ENCODE measurements at regions not wholly inside any gene's neighbourhood (a gene's known extent, or its start where the extent isn't known, plus 50 kb on each side); places are given as distances from the start of the nearest gene placed in this dataset.
A peak's percentile ranks its signal among the peaks of the same experiment; 100 is the strongest.

DNA sequence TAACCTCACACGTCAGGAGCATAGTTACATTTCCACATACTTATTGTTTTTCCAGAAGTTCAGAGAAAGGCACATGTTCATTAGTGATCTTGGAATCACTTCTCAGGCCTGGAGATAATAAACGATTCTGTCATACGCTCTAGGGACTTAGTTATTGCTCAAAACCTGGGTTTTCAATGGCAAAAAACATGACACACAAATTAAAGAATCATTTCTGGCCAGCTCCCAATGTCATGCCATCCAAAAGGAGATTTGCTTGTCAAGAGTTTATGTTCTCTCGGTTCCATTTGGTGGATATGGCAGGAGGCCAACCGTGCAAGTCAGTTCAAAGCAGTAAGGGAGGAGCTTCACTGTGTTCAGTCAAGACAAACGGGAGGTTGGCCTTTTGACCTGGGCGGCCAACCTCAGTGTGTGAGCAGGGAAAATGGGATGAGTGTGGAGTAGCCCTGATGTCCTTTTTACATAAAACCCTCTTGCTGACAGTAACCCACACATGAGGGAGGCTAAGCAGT lies 123.4 kb downstream of the NXNL2 start:
- peak; percentile 53 for DNase-seq

DNA sequence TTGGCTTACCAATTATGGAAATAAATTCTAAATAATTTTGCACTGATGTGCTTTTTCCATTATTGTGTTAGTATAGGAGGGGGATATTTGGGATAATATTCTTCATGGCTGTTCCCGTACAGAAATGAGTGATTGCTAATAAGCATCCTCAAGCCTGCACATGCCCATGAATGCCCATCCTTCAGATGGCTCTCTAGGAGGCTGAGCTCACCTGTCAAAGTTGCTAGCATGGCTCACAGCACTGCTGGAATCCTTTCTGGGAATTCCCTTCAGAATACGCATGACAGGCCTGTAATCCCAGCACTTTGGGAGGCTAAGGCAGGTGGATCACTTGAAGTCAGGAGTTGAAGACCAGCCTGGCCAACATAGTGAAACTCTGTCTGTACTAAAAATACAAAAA lies 124.1 kb downstream of the NXNL2 start:
- DNase-seq: no peak

DNA sequence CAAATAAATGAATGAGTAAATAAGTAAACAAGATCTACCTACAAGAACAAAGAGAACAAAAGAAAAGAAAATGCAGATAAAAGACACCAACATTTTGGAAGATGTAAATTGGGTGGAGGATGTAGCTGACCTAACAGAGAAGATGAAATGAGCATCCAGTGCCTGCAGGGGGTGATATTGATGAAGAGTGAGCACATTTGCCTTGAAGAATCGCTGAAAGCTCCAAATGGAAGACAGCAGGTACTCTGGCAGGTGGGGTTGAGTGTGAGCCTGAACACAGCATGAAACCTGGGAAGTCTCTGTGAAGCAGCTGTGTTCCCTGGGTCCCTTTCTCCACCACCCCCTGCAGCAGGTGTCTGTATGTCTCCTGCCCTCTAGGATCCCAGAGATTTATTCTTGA lies 125.6 kb downstream of the NXNL2 start:
- peak; percentile 22 for DNase-seq

DNA sequence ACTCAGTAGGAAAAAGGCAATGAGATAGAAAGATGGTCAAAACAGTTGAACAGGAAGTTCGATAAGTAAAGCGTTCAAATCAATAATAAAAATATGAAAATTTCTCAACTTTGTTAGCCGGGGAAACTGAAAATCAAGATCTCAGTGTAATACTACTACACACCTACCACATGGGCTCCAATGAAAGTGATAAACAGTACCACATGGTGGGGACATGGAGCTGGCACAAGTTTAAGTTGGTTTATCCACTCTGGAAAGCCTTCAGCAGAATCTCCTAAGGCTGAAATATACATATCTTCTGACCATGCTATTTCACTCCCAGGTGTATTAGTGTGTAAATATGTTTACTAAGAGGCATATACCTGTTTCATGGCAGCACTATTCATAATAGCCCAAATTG lies 126.8 kb downstream of the NXNL2 start:
- DNase-seq: no peak

DNA sequence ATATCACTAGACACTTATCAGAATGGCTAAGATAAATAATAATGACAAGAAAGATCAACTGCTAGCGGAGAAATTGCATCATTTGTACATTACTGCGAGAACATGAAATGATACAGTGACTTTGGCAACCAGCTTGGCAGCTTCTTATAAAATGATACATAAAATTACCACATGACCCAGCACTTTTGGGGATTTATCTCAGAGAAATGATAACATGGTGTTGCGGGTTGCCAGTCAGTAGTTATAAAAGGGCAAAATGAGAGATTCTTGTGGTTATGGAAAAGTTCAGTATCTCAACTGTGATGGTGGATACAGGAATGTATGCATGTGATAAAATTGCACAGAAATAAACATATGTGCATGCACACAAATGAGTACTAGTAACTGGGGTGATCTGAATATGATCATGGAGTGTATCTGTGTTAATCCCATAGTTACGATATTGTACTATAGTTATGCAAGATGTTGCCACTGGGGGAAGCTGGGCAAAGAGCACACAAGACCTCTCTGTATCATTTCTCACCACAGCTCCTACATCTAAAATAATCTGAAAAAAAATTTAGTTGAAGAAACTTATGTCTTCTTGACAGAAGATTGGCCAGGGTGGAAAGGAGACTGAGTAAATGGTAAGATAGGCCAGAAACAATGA lies 128.9 kb downstream of the NXNL2 start:
- DNase-seq: no peak

DNA sequence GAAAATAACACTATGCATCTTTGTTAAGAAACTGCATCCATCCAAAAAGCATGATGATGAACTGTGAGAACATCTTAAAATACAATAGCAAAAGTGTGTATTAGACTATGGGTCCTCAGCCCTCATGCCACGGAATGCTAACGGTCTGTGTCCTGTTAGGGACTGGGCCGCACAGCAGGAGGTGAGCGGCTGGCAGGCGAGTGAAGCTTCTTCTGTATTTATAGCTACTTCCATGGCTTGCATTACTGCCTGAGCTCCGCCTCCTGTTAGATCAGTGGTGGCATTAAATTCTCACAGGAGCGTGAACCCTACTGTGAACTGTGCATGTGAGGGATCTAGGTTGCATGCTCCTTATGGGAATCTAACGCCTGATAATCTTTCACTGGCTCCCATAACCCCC lies 129.8 kb downstream of the NXNL2 start:
- no peak for DNase-seq

DNA sequence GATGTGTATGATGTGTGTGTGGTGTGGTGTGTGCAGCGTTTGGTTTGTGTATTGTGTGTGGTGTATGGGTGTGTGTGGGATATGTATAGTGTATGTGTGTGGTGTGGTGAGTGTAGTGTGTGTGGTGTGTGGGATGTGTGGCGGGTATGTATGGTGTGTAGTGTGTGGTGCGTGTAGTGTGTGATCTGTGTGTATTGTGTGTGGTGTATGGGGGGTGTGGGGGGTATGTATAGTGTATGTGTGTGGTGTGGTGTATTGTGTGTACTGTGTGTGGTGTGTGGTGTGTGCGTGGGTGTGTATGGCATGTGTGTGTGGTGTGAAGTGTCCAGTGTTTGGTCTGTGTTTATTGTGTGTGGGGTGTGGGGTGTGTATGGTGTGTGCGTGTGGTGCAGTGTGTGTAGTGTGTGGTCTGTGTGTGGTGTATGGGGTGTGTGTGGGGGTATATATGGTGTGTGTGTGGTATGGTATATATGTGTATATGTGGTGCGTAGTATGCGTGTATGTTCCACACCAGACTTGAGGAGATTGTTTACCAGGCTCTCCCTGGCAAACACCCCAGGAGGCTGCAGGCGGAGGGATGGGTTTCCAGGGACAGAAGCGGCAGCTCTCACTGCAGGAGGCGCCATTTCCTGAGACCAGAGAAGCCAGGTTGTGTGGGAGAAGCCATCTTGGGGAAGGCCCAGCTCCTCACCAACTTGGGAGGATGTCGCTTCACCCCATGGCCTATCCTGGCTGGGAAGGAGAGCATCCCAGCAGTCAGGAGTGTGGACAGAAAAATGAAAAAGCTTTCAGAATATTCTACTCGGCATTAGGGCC lies 138.1 kb downstream of the NXNL2 start:
- DNase-seq: no peak

DNA sequence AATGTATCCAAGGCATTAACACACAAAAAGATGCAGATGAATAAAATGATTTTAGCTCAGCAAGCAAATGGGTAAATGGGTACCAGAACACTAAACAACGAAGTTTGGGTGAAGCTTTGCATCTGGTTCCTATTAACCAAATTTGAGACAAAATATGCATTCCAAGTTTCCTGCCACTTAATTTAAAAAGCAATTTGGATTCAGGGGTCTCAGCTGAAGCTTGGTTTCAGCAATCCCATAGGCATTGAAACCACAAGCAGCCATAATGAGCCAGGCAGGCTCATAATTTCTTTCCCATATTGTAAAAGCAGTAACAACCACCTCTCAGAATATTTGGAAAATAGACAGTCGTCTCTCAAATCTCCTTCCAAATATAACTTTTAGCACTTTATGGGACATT lies 138.9 kb downstream of the NXNL2 start:
- DNase-seq: no peak

DNA sequence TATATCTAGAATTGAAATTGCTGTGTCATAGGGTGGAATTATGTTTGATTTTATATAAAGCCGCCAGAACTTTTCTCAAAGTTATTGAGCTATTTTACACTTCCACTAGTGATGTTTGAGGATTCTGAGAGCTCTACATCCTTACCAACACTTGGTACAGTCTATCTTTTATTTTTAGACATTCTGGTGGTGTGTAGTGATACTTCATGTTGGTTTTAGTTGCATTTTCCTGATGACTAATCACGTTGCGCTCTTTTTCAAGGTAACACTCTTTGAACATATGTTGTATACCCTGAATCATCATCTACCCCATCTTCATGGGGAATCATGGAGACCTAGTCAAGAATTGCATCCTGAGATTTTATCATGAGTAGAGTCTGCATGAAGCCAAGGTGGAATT lies 141.7 kb downstream of the NXNL2 start:
- DNase-seq: no peak

DNA sequence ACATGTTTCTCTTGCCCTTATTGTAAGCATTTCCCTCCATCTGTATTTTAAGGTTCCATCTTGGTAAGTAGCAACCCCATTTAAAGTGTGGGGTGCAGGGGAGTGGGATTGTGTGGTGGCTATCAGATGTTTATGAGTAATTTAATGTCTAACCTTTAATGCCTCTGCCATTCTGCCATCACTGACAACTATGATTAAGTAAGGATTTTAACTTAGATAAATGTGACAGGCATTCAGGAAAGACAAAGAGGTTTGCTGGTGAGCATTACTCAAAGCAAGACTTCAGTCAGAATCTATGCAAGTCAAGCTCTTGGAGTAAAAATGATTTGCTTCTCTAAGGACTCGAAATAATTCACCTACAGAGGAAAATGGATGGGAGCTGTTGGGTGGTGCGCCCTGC lies 143.0 kb downstream of the NXNL2 start:
- DNase-seq: no peak

DNA sequence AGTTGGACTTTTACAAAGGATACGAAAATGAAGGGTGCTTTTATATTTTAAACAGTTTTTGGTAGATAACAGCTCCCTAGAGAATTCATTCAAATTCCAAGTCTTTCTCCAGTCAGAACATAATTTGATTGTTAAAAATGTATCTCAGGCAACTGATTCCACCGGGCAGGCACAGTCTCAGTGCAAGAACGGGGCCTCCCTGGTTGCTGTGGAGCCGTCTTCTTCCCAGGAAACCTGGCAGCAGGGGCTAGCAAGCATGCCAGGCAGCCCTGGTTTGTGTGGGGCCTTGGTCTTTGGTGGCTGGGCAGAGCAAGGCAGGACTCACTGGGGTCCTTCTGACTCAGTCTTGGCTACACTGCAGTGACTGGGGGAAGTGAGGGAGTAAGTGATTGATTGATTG lies 143.5 kb downstream of the NXNL2 start:
- no peak for DNase-seq

DNA sequence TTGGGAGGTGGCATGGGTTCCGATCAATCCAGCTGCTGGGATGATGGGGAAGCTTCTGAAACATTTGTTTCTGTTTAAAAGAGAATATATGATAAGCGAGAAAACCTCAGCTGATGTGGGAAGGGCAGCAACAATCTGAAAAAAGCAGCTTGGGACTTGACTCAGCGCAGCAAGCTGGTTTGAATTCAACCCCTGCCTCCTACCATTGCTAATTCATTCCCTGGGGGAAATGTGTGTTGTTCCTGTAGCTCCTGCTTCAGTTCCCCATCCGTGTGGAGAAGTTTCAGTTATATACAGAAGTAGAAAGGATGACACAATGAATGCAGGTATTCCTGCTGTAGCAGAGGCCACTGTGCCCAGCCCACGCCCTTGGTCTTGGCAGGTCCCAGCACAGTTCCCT lies 145.1 kb downstream of the NXNL2 start:
- no peak for DNase-seq

DNA sequence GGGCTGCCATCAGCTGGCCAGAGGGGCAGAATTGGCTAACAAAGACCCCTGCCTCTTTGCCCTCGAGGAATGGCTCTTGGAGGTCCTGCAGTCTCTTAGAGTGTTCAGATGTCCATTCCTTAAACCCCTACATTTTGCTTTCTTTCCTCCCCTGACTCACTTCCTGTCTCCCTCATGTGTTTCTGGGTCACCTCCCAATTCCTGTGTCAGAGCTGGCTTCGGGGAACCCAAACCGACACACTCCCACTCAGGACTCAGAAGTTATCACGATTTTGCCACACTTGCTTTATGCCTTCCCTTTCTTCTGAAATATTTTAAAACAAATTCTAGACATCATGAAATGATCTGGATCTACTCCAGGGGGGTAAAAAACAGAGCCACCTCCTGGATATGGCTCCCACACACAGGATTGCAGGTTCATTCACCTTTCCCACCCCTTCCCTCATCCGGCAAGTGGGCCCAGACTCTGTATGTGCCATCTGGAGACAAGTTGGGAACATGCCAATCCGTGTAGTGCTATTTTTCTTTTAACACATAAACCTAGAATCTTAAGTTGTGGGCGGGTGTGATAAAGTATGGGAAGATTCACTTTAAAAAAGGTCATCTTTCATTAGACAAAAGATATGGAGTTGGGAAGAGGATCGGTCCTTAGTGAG lies 145.7 kb downstream of the NXNL2 start:
- no peak for DNase-seq

DNA sequence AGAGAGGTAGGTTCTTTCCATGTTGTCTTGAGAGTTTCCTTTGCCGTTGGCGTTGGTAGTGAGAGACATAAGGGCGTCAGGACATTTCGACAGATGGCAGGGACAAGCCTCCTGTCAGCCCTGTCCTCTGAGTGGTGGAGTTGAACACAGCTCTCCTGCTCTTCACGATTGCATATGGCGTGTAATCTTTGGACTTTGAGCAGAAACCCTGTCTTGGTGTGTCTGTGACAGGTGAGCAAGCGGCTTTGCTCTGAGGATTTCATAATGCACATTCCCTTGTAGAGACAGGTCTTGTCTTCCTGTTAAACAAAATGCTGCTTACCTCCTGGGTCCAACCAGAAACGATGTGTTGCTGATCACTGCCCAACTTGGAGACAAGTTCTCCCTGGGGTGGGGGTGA lies 146.5 kb downstream of the NXNL2 start:
- DNase-seq: no peak

DNA sequence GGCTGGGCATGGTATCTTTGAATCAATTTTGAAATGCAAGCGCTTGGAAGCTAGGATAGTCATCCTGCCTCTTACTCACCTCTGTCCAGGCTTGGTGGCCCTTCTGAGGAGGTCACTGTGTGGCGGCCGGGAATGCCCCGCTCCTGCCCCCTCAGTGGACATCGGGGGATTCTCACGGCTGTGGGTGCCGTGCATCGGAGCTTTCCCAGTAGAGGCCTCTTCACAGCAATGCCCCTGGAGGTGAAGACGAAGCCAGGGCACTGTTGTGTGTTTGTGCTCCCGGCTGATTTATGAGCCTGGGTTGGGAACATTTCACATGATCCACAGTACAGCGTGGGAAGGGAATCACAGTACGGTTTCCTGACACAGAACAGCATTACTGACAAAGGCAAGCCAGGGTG lies 147.5 kb downstream of the NXNL2 start:
- peak; percentile 73 for DNase-seq

DNA sequence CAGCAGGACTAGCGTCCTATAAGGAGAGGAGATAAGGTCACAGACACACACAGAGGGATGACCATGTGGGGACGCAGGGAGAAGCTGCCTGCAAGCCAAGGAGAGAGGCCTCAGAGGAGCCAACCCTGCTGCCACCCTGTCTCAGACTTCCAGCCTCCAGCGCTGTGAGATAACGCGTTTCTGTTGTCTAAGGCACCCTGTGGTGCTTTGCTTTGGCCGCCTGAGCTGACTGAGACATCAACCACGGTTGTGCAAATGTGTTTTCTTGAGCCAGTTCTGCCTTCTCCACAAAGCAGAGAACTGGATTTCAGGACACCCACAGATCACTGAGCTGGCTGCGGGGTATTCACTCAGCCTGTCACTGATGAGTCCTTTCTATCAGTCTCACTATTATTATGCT lies 149.1 kb downstream of the NXNL2 start:
- DNase-seq: no peak

DNA sequence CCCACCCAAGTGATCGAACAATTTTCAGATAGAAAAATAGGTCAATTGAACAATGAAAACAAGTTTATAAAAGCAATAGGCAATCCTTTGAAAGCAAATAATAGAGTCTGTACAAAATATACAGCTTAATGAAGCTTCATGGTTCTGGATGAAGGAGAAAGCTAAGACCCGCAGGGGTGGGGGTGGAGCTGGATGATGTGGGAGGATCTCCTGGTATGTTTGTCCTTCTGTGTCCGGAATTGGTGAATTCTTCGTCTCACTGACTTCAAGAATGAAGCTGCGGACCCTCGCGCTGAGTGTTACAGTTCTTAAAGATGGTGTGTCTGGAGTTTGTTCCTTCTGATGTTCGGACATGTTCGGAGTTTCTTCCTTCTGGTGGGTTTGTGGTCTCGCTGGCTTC lies 149.9 kb downstream of the NXNL2 start:
- DNase-seq: no peak

DNA sequence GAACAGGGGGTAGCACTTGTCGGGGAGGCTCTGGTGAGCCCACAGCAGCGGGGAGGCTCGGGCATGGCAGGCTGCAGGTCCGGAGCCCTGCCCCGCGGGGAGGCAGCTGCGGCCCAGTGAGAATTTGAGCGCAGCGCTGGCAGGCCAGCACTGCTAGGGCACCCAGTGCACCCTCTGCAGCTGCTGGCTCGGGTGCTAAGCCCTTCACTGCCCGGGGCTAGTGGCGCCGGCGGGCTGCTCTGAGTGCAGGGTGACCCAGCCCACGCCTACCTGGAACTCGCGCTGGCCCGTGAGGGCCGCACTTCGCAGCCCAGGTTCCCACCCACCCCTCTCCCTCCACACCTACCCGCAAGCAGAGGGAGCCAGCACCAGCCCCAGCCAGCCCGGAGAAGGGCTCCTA lies 151.0 kb downstream of the NXNL2 start:
- DNase-seq: no peak

DNA sequence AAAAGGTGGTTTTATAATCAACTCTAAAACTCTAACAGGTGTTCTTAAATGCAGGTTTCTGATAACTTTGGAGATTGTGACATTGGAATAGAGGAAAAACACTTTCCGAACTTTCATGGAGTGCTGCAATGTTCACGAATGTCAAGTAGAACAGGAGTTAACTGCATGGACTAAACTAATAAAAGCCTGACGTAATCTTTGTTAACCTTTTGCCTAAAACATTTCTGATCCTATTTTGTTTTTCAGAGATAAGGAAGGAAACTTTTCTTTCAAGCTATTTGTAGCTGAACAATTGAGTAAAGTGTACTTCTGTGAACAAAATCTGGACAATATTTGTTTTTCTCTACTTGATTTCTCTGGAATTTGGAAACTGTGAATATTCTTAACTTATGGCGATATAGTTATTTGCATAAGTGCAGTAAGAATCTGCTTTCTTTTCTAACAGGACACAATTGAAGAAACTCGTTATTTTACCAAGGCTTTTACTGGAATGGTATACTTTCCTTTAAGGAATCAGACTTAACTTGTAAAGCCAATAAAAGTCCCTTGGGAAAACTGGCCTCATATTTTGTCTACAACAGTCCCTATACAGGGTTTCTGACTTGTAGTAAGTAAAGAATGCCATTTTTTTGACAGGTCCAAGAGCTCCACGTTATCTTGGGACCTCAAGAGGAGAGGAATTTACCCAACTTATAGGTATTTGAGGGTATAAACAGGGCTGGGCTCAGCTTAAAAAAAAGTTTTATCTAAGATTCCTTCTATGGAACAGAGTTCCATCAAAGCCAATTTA lies 154.7 kb downstream of the NXNL2 start:
- no peak for DNase-seq

DNA sequence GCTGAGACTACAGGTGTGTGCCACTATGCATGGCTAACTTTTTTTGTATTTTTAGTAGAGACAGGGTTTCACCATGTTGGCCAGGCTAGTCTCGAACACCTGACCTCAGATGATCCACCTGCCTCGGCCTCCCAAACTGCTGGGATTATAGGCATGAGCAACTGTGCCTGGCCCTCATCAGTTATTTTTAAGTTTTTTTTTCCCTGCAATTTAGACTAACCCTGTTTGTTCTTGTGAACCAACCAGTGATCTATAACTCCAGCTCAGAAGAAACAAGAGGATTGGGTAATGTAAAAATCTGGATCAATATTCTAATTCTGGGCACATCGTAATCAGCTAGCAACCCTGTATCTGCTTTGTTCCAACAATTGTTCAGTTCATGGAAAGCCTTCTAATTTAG lies 155.7 kb downstream of the NXNL2 start:
- no peak for DNase-seq

DNA sequence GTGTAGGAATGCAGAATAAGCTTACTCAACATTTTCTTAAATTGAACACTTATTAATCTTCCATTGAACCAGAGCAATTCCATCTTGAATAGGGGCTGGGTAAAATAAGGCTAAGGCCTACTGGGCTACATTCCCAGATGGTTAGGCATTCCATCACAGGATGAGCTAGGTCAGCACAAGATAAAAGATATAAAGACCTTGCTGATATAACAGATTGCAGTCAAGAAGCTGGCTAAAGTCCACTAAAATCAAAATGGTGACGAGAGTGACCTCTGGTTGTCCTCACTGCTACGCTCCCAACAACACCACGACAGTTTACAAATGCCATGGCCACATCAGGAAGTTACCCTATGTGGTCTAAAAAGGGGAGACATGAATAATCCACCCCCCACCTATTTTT lies 156.1 kb downstream of the NXNL2 start:
- DNase-seq: no peak

DNA sequence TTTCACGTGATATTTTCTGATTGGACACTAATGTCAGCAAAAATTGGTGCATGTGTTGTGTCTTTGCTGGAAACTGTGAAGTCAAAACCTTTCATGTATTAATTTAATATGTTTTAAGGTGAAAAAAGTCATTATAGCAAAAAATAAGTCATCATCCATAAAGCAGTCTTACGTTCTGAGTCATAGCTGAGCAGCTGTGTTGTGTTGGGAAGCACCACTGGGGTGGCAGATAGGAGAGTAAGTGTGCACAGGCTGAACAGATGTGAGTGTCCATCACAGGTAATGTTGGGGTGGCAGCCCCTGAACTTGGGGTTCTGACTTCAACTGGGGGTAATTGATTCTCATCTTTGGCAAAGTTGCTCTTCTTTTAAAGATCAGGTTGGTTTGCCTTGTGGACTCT lies 156.8 kb downstream of the NXNL2 start:
- DNase-seq: no peak

All from renal pelvis (tissue), 1 donor.